Endothelial cell of umbilical vein (primary cell): ENCODE measurements at regions not wholly inside any gene's neighbourhood (a gene's known extent, or its start where the extent isn't known, plus 50 kb on each side); places are given as distances from the start of the nearest gene placed in this dataset.
A peak's percentile ranks its signal among the peaks of the same experiment; 100 is the strongest.

ENCODE experiments used
- BruUV-seq: library from RNA; stranded (reverse); fragments of 400-500 nt; replicated peaks from 2 replicates; lab custom pipeline; 2021; lab: Mats Ljungman, UMichigan
- CTCF ChIA-PET: fragments of 300-600, 350-600 bp; sonication (Branson Sonifier 250); formaldehyde crosslinking; loops from one replicate; lab custom pipeline; 2021; ENCODE audit warnings: antibody characterized with exemption, inconsistent platforms; lab: Charles Lee
- POLR2A ChIA-PET: fragments of 300-600, 350-600 bp; sonication (Branson Sonifier 250); formaldehyde crosslinking; loops from one replicate; lab custom pipeline; 2021; ENCODE audit warnings: antibody characterized with exemption, inconsistent platforms; lab: Charles Lee
- DNase-seq: peaks from one replicate; pipeline ENCODE4 v3.0.0-alpha.2; 2011; ENCODE audit warnings: low read depth, low spot score
- FAIRE-seq: peaks from 2 replicates; lab custom pipeline; 2011; peaks lifted over from hg19 to GRCh38; lab: Jason Lieb, UNC
- H2AFZ ChIP-seq: 2 replicates; pipeline ENCODE4 v1.6.0; 2012; ENCODE audit warnings: low read depth, low read length, control low read depth, inconsistent platforms
- H3K27ac ChIP-seq: 2 replicates; pipeline ENCODE4 v1.5.1; 2011; ENCODE audit warnings: low read depth, mild to moderate bottlenecking, control low read depth, low read length, moderate library complexity; ENCODE audit not compliant: insufficient read depth
- H3K27me3 ChIP-seq, 2 experiments: 2 replicates each; pipeline versions ENCODE4 v1.6.0 to v1.6.1; 2011; ENCODE audit warnings: low read length in 2 of 2, mixed read lengths in 1 of 2; ENCODE audit not compliant: control insufficient read depth in 2 of 2, insufficient read depth in 2 of 2
- H3K36me3 ChIP-seq, 2 experiments: 2 replicates in 1 of 2; 3 replicates in 1 of 2; pipeline ENCODE4 v1.5.1; 2011; ENCODE audit warnings: low read length in 2 of 2, mild to moderate bottlenecking in 1 of 2, moderate library complexity in 1 of 2; ENCODE audit not compliant: control insufficient read depth in 2 of 2, insufficient read depth in 2 of 2; ENCODE audit errors: extremely low read depth in 1 of 2
- H3K4me1 ChIP-seq: 3 replicates; pipeline ENCODE4 v1.5.1; 2011; ENCODE audit warnings: mild to moderate bottlenecking, low read length; ENCODE audit not compliant: control insufficient read depth, insufficient read depth; ENCODE audit errors: extremely low read depth
- H3K4me2 ChIP-seq: 2 replicates; pipeline ENCODE4 v1.6.1; 2011; ENCODE audit warnings: low read length, control low read depth, mixed read lengths; ENCODE audit not compliant: insufficient read depth
- H3K4me3 ChIP-seq, 3 experiments: fragments of 200-600 bp in 1 of 3; sonication (generic), shearing (Covaris generic) in 1 of 3; replicated peaks in 1 of 3; 2 replicates each; pipeline ENCODE4 v1.5.1; 2011 to 2016; ENCODE audit warnings: control low read depth in 3 of 3, low read length in 3 of 3, mild to moderate bottlenecking in 2 of 3, inconsistent platforms in 1 of 3, low read depth in 1 of 3, moderate library complexity in 1 of 3; ENCODE audit not compliant: insufficient read depth in 1 of 3
- H3K79me2 ChIP-seq: 2 replicates; pipeline ENCODE4 v1.6.0; 2012; ENCODE audit warnings: low read length, inconsistent platforms; ENCODE audit not compliant: control insufficient read depth, insufficient read depth
- H3K9ac ChIP-seq: replicated peaks from 2 replicates; pipeline ENCODE3; 2011; ENCODE audit warnings: low read length, control low read depth; ENCODE audit not compliant: insufficient read depth; ENCODE audit errors: extremely low read depth
- H3K9me1 ChIP-seq: replicated peaks from 3 replicates; pipeline ENCODE4 v1.6.0; 2011; ENCODE audit warnings: mild to moderate bottlenecking, low read length; ENCODE audit not compliant: control insufficient read depth, insufficient read depth; ENCODE audit errors: extremely low read depth
- H3K9me3 ChIP-seq: replicated peaks from 2 replicates; pipeline ENCODE4 v1.5.1; 2012; ENCODE audit warnings: low read length, inconsistent platforms; ENCODE audit not compliant: control insufficient read depth, insufficient read depth
- H4K20me1 ChIP-seq: replicated peaks from 2 replicates; pipeline ENCODE3; 2011; ENCODE audit warnings: mild to moderate bottlenecking, low read length; ENCODE audit not compliant: control insufficient read depth, insufficient read depth; ENCODE audit errors: extremely low read depth
- EZH2 ChIP-seq: IDR thresholded peaks from 2 replicates; pipeline ENCODE4 v1.6.1; 2012; ENCODE audit warnings: borderline replicate concordance, low read depth, mild to moderate bottlenecking, moderate library complexity, low read length, inconsistent platforms; ENCODE audit not compliant: severe bottlenecking
- FOS ChIP-seq: IDR thresholded peaks from 2 replicates; pipeline ENCODE4 v1.6.1; 2011; ENCODE audit warnings: mild to moderate bottlenecking, low read length, moderate library complexity, borderline replicate concordance; ENCODE audit not compliant: insufficient read depth
- GATA2 ChIP-seq: IDR thresholded peaks from 2 replicates; pipeline ENCODE4 v1.7.0; 2011; ENCODE audit warnings: low read depth, mild to moderate bottlenecking, moderate library complexity, mixed read lengths, low read length; ENCODE audit not compliant: insufficient read length, insufficient read depth
- JUN ChIP-seq: IDR thresholded peaks from 2 replicates; pipeline ENCODE4 v1.6.1; 2011; ENCODE audit warnings: borderline replicate concordance, low read depth; ENCODE audit not compliant: insufficient read length, insufficient read depth
- MYC ChIP-seq: IDR thresholded peaks from one replicate; pipeline ENCODE4 v1.6.1; 2011; ENCODE audit warnings: mild to moderate bottlenecking, low read depth, low read length
- POLR2A ChIP-seq: IDR thresholded peaks from 2 replicates; pipeline ENCODE4 v1.6.1; 2012; ENCODE audit warnings: low read depth, mild to moderate bottlenecking, control low read depth, low read length
- POLR2AphosphoS5 ChIP-seq: IDR thresholded peaks from 2 replicates; pipeline ENCODE4 v1.6.1; 2012; ENCODE audit warnings: low read depth, mild to moderate bottlenecking, control low read depth, low read length, moderate library complexity; ENCODE audit not compliant: insufficient read depth
- dilution Hi-C: fragments of 300-500 bp; cut with MboI; formaldehyde crosslinking; loops from one replicate; pipeline ENCODE4 v1.15.0; 2019; ENCODE audit warnings: low sequenced_read_pairs; ENCODE audit not compliant: extremely low pct_ligation_motif_present
- intact Hi-C: fragments of 100-400 bp; cut with micrococcal nuclease; formaldehyde crosslinking; loops from one replicate; pipeline ENCODE4 v1.10.0; 2022
- TF ChIP-seq, protein P1 (sequence below): IDR thresholded peaks from 2 replicates; pipeline ENCODE4 v1.6.1; 2011; ENCODE audit not compliant: insufficient read depth, insufficient read length
- TF ChIP-seq, protein P2 (sequence below), 2 donors: IDR thresholded peaks; 1 replicate in 1 of 2; 2 replicates in 1 of 2; pipeline ENCODE4 v1.5.1; 2011; ENCODE audit warnings: low read length in 2 of 2, mild to moderate bottlenecking in 2 of 2, moderate library complexity in 2 of 2, control low read depth in 1 of 2, inconsistent platforms in 1 of 2, low read depth in 1 of 2; ENCODE audit not compliant: insufficient read depth in 1 of 2; ENCODE audit errors: extremely low read depth in 1 of 2

DNA sequence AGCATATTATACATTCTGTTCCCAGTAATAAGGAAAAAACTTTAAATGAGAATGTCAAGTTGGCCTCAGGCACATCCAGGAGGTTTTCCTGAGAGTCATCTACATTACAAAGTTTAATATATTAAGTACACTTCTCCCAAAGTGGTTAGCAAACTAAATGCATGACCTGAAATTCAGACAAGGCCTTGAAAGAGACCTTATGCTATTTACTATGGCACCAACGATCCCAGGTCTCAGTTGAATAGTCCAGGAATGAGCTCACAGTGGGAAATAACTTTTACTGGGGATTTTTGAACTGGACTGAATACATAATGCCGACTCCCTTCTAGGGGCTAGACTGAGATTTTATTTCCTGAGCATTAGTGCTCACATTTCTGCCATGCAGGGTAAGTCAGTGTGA is 1577.5 kb upstream of the PCDH7 start:
- ChIA-PET POLR2A (no interaction called here), CTCF (no interaction called here)
- Histone ChIP-seq H3K9me3 (no peaks in the 10 kb centered on the region), H4K20me1 (no peaks in the 10 kb centered on the region), H3K4me2 (no peak overlapping the region), H3K9me1 (no peaks in the 10 kb centered on the region), H3K27me3 (no peaks in the 10 kb centered on the region), H2AFZ (peak overlapping the region; percentile 29), H3K9ac (no peak overlapping the region), H3K27ac (no peak overlapping the region), H3K79me2 (no peaks in the 10 kb centered on the region), H3K4me1 (no peaks in the 10 kb centered on the region), H3K4me3 (no peak overlapping the region), H3K36me3 (no peaks in the 10 kb centered on the region)
- intact Hi-C loops (loop anchor here (1.0 kb wide), 1 partner anchor 11 kb away; no protein-coding TSS in a partner anchor), dilution Hi-C loops (no loop called here)
- no peak for DNase-seq
- no TSS peak for BruUV-seq
- no peak for FAIRE-seq
- TF ChIP-seq, protein P1, sequence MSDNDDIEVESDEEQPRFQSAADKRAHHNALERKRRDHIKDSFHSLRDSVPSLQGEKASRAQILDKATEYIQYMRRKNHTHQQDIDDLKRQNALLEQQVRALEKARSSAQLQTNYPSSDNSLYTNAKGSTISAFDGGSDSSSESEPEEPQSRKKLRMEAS = no peak
- no peak for TF ChIP-seq JUN
- TF ChIP-seq MYC = no peak
- TF ChIP-seq GATA2 = no peak
- TF ChIP-seq, protein P2, sequence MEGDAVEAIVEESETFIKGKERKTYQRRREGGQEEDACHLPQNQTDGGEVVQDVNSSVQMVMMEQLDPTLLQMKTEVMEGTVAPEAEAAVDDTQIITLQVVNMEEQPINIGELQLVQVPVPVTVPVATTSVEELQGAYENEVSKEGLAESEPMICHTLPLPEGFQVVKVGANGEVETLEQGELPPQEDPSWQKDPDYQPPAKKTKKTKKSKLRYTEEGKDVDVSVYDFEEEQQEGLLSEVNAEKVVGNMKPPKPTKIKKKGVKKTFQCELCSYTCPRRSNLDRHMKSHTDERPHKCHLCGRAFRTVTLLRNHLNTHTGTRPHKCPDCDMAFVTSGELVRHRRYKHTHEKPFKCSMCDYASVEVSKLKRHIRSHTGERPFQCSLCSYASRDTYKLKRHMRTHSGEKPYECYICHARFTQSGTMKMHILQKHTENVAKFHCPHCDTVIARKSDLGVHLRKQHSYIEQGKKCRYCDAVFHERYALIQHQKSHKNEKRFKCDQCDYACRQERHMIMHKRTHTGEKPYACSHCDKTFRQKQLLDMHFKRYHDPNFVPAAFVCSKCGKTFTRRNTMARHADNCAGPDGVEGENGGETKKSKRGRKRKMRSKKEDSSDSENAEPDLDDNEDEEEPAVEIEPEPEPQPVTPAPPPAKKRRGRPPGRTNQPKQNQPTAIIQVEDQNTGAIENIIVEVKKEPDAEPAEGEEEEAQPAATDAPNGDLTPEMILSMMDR (IDR thresholded peaks at IDR 0.05; ENCODE audit: extremely low read depth in 1 of 2, insufficient read depth in 1 of 2, low read depth in 1 of 2, low read length in 2 of 2) = no peak
- TF ChIP-seq EZH2 = no peak
- no peak for TF ChIP-seq FOS
- no peak for TF ChIP-seq POLR2AphosphoS5
- no peak for TF ChIP-seq POLR2A
